Left lung (tissue), 4 donors: ENCODE measurements at regions not wholly inside any gene's neighbourhood (a gene's known extent, or its start where the extent isn't known, plus 50 kb on each side); places are given as distances from the start of the nearest gene placed in this dataset.
"Not testable (repeated sequence)": the region's sequence is repeated elsewhere in the genome, so short reads cannot be mapped to it uniquely, and the experiment has no call there.

Experiments
- ATAC-seq: fragments of 200-7000 bp; cut with Tn5 transposase; one replicate; pipeline ENCODE4 v1.9.1; 2020; ENCODE audit warnings: moderate library complexity
- DNase-seq, 4 donors: peaks; one replicate each; pipeline ENCODE4 v3.0.0-alpha.2; 2013 to 2020
- H3K27ac ChIP-seq, 2 donors: fragments of 200-600 bp; sonication (generic) in 1 of 2; one replicate each; pipeline versions ENCODE4 v1.5.0 to v1.8.0; 2020 to 2021
- H3K27me3 ChIP-seq, 2 donors: fragments of 200-600 bp; sonication (generic) in 1 of 2; one replicate each; pipeline versions ENCODE4 v1.5.0 to v1.8.0; 2020 to 2021
- H3K36me3 ChIP-seq, 2 donors: fragments of 200-600 bp; sonication (generic) in 1 of 2; one replicate each; pipeline versions ENCODE4 v1.5.0 to v1.8.0; 2020 to 2021
- H3K4me1 ChIP-seq, 2 donors: fragments of 200-600 bp; one replicate each; pipeline ENCODE4 v1.8.0; 2021
- H3K4me3 ChIP-seq, 2 donors: fragments of 200-600 bp; sonication (generic) in 1 of 2; one replicate each; pipeline versions ENCODE4 v1.5.0 to v1.8.0; 2020 to 2021; ENCODE audit warnings: mild to moderate bottlenecking in 1 of 2
- H3K9me3 ChIP-seq, 2 donors: fragments of 200-600 bp; sonication (generic) in 1 of 2; one replicate each; pipeline versions ENCODE4 v1.5.0 to v1.8.0; 2020 to 2021
- intact Hi-C, 2 donors: fragments of 100-400 bp; cut with DNase I; formaldehyde crosslinking; loops; one replicate each; pipeline versions ENCODE4 v1.11.2 to v1.14.2; 2022
- TF ChIP-seq, protein P1 (sequence below), 2 donors: fragments of 200-600 bp; sonication (generic) in 1 of 2; IDR thresholded peaks; one replicate each; pipeline versions ENCODE4 v1.5.0 to v1.8.0; 2021; ENCODE audit warnings: antibody characterized with exemption in 2 of 2
- donor health status: DM: no; HTN: yes; CAD: no.
- donor health status: DM: no; HTN: no; CAD: no.

DNA sequence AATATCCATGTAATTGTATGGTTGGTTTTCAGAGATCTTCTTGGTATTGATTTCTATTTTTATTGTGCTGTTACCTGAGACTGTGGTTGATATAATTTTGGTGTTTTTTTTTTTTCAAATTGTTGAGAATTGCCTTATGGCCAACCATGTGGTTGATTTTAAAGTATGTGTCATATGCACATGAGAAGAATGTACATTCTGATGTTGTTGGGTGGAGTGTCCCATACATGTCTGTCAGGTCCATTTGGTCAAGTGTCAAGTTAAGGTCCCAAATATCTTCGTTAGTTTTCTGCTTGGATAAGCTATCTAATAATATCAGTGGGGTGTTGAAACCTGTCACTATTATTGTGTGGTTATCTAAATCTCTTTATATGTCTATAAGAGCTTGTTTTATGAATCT is 160.0 kb upstream of the ITGA1 start:
- H3K4me3 ChIP-seq: no peak overlapping the region
- TF ChIP-seq, protein P1, sequence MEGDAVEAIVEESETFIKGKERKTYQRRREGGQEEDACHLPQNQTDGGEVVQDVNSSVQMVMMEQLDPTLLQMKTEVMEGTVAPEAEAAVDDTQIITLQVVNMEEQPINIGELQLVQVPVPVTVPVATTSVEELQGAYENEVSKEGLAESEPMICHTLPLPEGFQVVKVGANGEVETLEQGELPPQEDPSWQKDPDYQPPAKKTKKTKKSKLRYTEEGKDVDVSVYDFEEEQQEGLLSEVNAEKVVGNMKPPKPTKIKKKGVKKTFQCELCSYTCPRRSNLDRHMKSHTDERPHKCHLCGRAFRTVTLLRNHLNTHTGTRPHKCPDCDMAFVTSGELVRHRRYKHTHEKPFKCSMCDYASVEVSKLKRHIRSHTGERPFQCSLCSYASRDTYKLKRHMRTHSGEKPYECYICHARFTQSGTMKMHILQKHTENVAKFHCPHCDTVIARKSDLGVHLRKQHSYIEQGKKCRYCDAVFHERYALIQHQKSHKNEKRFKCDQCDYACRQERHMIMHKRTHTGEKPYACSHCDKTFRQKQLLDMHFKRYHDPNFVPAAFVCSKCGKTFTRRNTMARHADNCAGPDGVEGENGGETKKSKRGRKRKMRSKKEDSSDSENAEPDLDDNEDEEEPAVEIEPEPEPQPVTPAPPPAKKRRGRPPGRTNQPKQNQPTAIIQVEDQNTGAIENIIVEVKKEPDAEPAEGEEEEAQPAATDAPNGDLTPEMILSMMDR (IDR thresholded peaks at IDR 0.05): no peak
- H3K27me3 ChIP-seq: no peaks in the 10 kb centered on the region
- ATAC-seq (no peak), DNase-seq (no peak)
- H3K36me3 ChIP-seq: no peaks in the 10 kb centered on the region
- no peaks in the 10 kb centered on the region for H3K9me3 ChIP-seq
- H3K4me1 ChIP-seq: no peaks in the 10 kb centered on the region
- H3K27ac ChIP-seq: no peak overlapping the region
- intact Hi-C loops: no loop called here

DNA sequence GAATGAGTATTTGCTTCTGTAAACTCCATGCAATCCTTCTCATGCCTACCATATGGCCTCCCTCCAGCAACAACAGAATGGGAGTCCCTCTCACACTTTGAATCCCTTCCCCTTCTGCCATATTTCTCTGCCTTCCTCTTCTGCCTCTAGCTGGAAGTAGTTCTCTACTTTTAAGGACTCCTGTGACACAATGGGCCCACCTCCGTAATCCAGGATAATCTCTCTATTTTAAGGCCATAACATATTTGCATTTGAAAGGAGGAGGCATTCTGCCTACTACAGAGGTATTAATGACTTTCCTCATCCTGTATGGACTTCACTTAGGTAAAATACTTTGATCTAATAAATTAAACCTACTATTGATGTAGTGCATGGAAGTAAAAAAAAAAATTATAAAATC is 155.4 kb upstream of the ITGA1 start:
- DNase-seq (no peak), ATAC-seq (no peak)
- Histone ChIP-seq H3K27me3 (no peaks in the 10 kb centered on the region), H3K9me3 (no peaks in the 10 kb centered on the region), H3K27ac (no peak overlapping the region), H3K4me3 (no peak overlapping the region), H3K36me3 (no peaks in the 10 kb centered on the region), H3K4me1 (no peaks in the 10 kb centered on the region)
- TF ChIP-seq, protein P1 (IDR thresholded peaks at IDR 0.05): no peak
- intact Hi-C loops: no loop called here

DNA sequence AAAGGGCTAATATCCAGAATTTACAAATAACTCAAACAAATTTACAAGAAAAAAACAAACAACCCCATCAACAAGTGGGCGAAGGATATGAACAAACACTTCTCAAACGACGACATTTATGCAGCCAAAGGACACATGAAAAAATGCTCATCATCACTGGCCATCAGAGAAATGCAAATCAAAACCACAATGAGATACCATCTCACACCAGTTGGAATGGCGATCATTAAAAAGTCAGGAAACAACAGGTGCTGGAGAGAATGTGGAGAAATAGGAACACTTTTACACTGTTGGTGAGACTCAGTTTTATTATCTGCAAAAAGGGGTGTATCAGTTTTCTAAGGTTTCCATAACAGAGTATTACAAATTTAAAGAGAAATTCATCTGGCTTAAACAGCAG is 153.5 kb upstream of the ITGA1 start:
- H3K4me1 ChIP-seq, H3K4me3 ChIP-seq, H3K9me3 ChIP-seq, H3K36me3 ChIP-seq, DNase-seq, intact Hi-C loops, H3K27me3 ChIP-seq, H3K27ac ChIP-seq, ATAC-seq: not testable (repeated sequence)

DNA sequence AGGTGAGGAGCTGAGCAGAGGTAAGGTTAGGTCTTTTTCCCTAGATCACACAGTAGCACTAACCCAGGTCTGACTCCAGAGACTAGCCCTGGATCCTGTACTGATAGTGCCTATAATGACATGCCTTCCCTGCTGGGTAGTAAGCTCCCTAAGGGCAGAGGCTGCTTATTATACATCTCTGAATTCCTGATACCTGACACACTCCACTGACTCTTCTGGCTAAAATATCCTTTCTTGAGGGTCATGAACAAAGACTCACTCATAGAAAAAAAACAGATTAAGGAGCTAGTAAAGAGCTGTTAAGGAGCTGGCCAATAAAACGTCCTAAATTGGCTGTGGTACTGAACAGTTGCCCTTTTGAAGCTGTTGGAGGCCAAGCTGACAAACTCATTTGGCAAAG is 149.0 kb upstream of the ITGA1 start:
- DNase-seq: no peak
- intact Hi-C loops: no loop called here
- Histone ChIP-seq H3K27me3 (no peaks in the 10 kb centered on the region), H3K4me1 (no peaks in the 10 kb centered on the region), H3K36me3 (no peaks in the 10 kb centered on the region), H3K4me3 (no peak overlapping the region), H3K9me3 (no peaks in the 10 kb centered on the region), H3K27ac (no peak overlapping the region)
- TF ChIP-seq, protein P1 (IDR thresholded peaks at IDR 0.05): no peak
- no peak for ATAC-seq

DNA sequence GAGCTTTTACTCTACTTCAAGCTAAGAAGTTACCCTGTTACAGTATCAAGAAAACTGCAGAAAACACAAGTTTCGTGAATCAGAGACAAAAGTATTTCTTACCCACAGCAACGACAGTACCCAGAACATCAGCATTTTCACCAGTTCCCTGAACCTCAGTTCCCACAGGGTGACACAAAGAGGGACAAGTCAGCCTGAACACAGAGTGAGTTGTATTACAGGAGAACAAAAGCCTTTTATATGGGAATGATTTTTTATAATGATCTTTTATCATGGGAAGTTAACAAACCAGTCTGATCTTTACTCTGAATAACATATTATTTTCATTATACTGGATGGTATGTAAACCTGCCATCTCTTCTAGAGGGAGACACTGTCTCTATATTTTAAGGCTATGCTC is 139.0 kb upstream of the ITGA1 start:
- H3K36me3 ChIP-seq: no peaks in the 10 kb centered on the region
- no peaks in the 10 kb centered on the region for H3K27me3 ChIP-seq
- TF ChIP-seq, protein P1 (IDR thresholded peaks at IDR 0.05): no peak
- intact Hi-C loops: no loop called here
- no peaks in the 10 kb centered on the region for H3K4me1 ChIP-seq
- ATAC-seq (no peak), DNase-seq (no peak)
- H3K4me3 ChIP-seq: no peak overlapping the region
- H3K27ac ChIP-seq: no peak overlapping the region
- H3K9me3 ChIP-seq: peaks cover 0 to 8% of the 10 kb centered on the region in 2 donors

DNA sequence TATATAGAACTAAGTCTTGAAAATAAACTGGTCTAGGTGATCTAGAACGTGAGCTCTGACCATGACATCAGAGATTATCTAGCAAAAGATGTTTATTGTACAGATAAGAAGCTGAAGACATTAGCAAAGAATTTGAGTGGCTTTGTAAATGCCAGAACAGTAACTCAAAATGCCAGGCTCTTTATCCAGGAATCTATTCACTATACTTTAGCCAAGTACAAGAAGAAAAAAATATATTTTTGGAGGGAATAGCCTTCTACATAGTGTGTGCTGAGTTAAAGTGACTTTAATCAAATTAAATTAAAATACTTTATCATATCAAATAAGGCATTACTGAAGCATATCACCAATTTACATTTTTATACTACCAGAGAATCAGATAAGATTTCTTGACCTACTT is 132.6 kb upstream of the ITGA1 start:
- intact Hi-C loops: no loop called here
- no peaks in the 10 kb centered on the region for H3K9me3 ChIP-seq
- no peaks in the 10 kb centered on the region for H3K4me1 ChIP-seq
- H3K27ac ChIP-seq: no peak overlapping the region
- DNase-seq: no peak
- no peak overlapping the region for H3K4me3 ChIP-seq
- ATAC-seq: no peak
- H3K36me3 ChIP-seq: no peaks in the 10 kb centered on the region
- peaks cover 5 to 8% of the 10 kb centered on the region in 2 donors for H3K27me3 ChIP-seq
- TF ChIP-seq, protein P1 (IDR thresholded peaks at IDR 0.05): no peak
